Neuron (in vitro differentiated cells): ENCODE measurements at regions not wholly inside any gene's neighbourhood (a gene's known extent, or its start where the extent isn't known, plus 50 kb on each side); places are given as distances from the start of the nearest gene placed in this dataset.

Experiments used
- H2AFZ ChIP-seq: one replicate; pipeline ENCODE4 v1.6.1; 2013; ENCODE audit warnings: low read depth, mild to moderate bottlenecking, inconsistent platforms, low read length, moderate library complexity
- H3K27me3 ChIP-seq: one replicate; pipeline ENCODE4 v1.6.1; 2013; ENCODE audit warnings: low read length; ENCODE audit not compliant: insufficient read depth
- H3K36me3 ChIP-seq: one replicate; pipeline ENCODE4 v1.6.1; 2013; ENCODE audit warnings: low read length; ENCODE audit not compliant: insufficient read depth
- H3K4me1 ChIP-seq: one replicate; pipeline ENCODE4 v1.6.1; 2013; ENCODE audit warnings: low read length; ENCODE audit not compliant: insufficient read depth
- H3K4me3 ChIP-seq: 2 replicates; pipeline ENCODE4 v1.5.1; 2013; ENCODE audit warnings: mild to moderate bottlenecking, low read length, moderate library complexity
- H3K9me3 ChIP-seq: one replicate; pipeline ENCODE4 v1.6.1; 2013; ENCODE audit warnings: low read length

DNA sequence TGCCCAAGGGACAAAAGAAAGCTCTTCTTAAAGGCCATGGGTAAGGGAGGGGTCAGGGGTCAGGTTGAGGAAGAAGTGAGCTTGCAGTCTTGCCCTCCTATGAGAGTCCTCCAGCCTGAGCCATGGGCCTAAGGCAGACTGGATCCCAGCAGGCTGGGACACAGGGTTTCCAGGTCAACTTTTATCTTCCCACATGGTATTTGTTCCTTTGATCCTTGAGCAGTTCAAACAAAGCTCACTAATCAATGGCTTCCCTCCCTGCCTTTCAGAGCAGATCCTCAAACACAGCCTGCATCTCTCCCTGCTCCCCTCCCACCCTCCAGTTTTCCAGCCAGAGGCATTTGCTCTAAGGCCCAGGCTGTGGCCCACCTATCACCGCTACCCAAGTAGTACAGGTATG lies 589.3 kb downstream of the INSC start:
- Histone ChIP-seq H3K36me3 (no peaks in the 10 kb centered on the region), H3K27me3 (no peaks in the 10 kb centered on the region), H2AFZ (no peak overlapping the region), H3K4me3 (no peak overlapping the region), H3K4me1 (no peaks in the 10 kb centered on the region), H3K9me3 (no peaks in the 10 kb centered on the region)

DNA sequence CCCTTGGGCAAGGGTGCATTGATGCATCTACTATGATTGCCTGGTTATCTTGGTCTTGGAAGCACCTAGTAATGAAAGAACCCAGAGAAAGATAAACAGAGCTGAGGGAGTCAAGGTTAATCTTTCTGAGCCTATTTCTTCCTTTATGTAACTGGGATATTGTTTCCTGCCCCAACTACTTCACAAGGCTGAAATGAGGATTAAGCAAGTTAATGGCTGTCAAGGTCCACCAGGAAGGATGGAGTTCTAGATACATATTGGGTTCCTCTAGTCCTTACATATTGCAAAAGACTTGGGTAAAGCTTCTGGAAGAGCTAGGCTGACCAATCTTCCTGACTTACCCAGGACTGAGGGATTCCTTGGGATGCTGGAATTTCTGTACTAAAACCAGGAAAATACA lies 589.8 kb downstream of the INSC start:
- Histone ChIP-seq H3K9me3 (no peaks in the 10 kb centered on the region), H2AFZ (no peak overlapping the region), H3K36me3 (no peaks in the 10 kb centered on the region), H3K4me3 (no peak overlapping the region), H3K4me1 (no peaks in the 10 kb centered on the region), H3K27me3 (no peaks in the 10 kb centered on the region)

DNA sequence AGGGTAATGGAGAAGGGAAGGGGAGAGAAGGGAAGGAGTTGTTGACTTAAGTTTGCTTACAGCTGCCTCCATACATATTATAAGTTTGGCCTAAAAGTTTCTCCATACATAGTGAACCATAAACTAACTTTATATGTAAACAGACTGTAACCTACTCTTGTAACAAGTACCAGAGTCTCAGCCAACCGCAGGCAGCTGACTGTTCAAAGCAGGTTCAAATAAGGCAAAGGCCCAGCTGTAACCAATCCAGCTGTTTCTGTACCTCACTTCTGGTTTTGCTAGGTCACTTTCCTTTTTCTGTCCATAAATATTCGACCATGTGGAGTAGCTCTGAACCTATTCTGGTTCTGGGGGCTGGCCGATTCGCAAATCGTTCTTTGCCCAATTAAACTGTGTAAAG lies 591.2 kb downstream of the INSC start:
- Histone ChIP-seq H3K4me3 (no peak overlapping the region), H3K27me3 (no peaks in the 10 kb centered on the region), H2AFZ (no peak overlapping the region), H3K4me1 (no peaks in the 10 kb centered on the region), H3K9me3 (no peaks in the 10 kb centered on the region), H3K36me3 (no peaks in the 10 kb centered on the region)

DNA sequence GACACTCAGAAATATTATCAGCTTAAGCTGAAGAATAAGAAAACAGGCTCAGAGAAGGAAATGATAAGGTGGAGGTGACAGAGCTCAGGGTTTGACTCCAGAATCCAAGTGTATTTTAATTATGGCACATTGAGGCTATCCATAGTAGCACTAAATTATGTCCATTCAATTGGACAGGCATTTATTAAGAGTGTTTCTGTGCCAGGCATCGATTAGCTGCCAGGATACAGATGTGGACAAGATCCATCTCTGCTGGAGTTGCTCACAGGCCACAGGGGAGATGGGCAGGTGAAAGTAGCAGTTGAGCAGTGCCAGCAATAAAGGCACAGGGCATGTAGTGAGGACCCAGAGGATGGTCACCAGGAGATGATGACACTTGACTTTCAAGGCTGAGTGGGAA lies 592.5 kb downstream of the INSC start:
- Histone ChIP-seq H3K9me3 (no peaks in the 10 kb centered on the region), H3K4me1 (no peaks in the 10 kb centered on the region), H2AFZ (no peak overlapping the region), H3K27me3 (no peaks in the 10 kb centered on the region), H3K36me3 (no peaks in the 10 kb centered on the region), H3K4me3 (no peak overlapping the region)

DNA sequence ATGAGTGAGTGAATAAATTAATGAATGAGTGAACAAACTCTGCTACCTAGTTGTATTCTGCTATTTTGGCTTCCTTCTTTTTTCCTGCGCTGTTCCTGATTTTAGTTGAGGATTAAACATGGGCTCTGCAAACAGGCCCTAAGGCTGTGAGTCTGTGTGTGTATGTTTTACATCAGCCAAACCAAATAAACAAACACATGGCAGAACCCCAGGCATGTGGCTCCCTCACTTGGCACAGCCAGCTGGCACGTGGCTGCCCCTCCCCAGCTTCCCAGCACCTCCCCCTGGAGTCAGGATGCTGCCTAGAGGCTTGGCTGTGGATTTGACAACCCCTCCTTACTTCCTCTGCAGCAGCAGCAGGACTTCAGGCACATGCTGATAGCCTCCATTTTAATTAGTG lies 593.2 kb downstream of the INSC start:
- Histone ChIP-seq H3K27me3 (no peaks in the 10 kb centered on the region), H3K4me1 (no peaks in the 10 kb centered on the region), H2AFZ (no peak overlapping the region), H3K36me3 (no peaks in the 10 kb centered on the region), H3K9me3 (no peaks in the 10 kb centered on the region), H3K4me3 (no peak overlapping the region)

- Histone ChIP-seq H3K9me3 (no peaks in the 10 kb centered on the region), H3K4me3 (no peak overlapping the region), H3K27me3 (no peaks in the 10 kb centered on the region), H2AFZ (no peak overlapping the region), H3K4me1 (no peaks in the 10 kb centered on the region), H3K36me3 (no peaks in the 10 kb centered on the region)
Measured at GRCh38 chr11:15710580-15711275, 596.0 kb downstream of the INSC start.

- Histone ChIP-seq H3K27me3 (no peaks in the 10 kb centered on the region), H3K36me3 (no peaks in the 10 kb centered on the region), H3K4me1 (no peaks in the 10 kb centered on the region), H3K4me3 (no peak overlapping the region), H3K9me3 (no peaks in the 10 kb centered on the region), H2AFZ (no peak overlapping the region)
Measured at GRCh38 chr11:15711311-15711710, 596.6 kb downstream of the INSC start.

DNA sequence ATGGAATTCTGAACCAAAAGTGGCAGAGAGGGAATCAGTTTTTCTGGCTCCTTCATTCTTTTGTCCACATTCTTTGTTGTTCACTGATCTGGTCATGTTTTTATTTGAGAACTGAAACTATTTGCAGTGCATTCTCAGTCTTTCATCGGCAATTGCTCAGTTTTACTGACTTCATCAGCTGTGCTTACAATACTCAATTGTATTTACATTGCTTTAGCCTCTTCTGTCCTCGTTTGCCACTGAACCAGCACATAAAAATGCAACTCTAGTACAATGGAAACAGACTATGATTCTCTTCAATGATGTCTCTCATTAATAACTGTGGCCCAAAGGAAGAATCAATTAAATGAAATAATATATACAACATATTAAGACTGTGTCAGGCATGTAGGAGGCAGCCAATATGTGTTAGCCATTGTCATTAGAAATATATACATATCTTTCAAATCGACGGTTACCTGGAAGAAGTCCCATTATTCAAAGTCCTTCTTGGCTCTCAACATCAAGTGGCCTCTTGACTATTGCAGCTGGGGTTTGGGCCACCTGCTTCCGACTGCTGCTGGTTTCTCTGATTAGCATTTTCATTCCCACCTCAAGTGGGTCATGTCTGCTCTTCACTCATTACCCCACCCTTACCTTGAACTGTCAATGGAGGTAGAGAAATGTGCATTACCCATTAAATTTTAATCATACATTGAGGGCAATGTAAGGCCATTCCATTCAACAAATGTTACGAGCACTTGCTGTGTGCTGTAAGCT lies 600.1 kb downstream of the INSC start:
- no peak overlapping the region for H3K4me3 ChIP-seq
- H3K9me3 ChIP-seq: no peaks in the 10 kb centered on the region
- no peaks in the 10 kb centered on the region for H3K27me3 ChIP-seq
- H3K4me1 ChIP-seq: no peaks in the 10 kb centered on the region
- no peaks in the 10 kb centered on the region for H3K36me3 ChIP-seq
- no peak overlapping the region for H2AFZ ChIP-seq

DNA sequence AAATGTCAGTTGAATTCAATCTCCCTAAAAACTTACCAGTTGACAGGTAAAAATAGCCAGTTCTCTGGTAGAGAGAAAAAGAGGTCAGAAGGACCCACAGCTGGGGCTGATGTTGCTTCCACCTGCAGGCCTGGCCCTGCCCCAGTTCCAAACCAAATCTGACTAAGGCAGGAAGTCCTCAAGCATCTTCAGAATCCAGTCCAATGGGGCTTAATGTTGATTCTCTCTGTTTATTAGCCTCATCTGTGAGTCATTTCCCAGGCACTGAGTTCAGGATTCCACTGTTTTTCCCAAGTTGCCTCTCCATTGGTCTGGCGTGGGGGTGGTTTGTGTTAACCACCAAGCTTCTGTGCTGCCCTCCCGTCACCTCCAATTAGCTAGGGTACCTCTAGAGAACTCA lies 601.8 kb downstream of the INSC start:
- Histone ChIP-seq H3K4me1 (no peaks in the 10 kb centered on the region), H3K9me3 (no peaks in the 10 kb centered on the region), H3K4me3 (no peak overlapping the region)

DNA sequence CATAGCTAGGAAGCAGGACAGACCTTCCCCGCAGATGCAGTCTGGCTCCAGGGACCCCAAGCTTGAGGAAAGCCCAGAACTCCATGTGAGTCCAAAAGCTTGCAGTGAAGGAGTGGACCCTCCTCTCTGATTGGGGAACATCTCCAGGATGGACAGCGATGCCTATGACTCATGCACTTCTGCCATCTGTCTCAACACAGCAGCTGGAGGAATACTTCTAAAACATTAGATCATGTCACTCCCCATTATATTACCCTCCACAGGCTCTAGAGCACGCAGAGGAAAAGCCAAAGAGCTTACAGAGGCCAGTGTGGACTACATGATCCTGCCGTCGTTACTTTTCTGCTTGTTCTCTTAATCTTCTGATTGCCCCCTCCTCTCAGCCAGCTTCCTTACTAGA lies 605.7 kb downstream of the INSC start:
- Histone ChIP-seq H3K4me3 (no peak overlapping the region), H3K4me1 (no peaks in the 10 kb centered on the region), H3K27me3 (no peaks in the 10 kb centered on the region), H2AFZ (no peak overlapping the region), H3K9me3 (no peaks in the 10 kb centered on the region), H3K36me3 (no peaks in the 10 kb centered on the region)

More for the DNA sequence above, 601.8 kb downstream of the INSC start:
- H3K36me3 ChIP-seq: no peaks in the 10 kb centered on the region
- no peaks in the 10 kb centered on the region for H3K27me3 ChIP-seq
- no peak overlapping the region for H2AFZ ChIP-seq

- H3K4me1 ChIP-seq: no peaks in the 10 kb centered on the region
- no peak overlapping the region for H2AFZ ChIP-seq
- no peaks in the 10 kb centered on the region for H3K36me3 ChIP-seq
- no peaks in the 10 kb centered on the region for H3K9me3 ChIP-seq
- H3K4me3 ChIP-seq: no peak overlapping the region
- H3K27me3 ChIP-seq: no peaks in the 10 kb centered on the region
Measured at GRCh38 chr11:15723966-15724365, 609.2 kb downstream of the INSC start.

DNA sequence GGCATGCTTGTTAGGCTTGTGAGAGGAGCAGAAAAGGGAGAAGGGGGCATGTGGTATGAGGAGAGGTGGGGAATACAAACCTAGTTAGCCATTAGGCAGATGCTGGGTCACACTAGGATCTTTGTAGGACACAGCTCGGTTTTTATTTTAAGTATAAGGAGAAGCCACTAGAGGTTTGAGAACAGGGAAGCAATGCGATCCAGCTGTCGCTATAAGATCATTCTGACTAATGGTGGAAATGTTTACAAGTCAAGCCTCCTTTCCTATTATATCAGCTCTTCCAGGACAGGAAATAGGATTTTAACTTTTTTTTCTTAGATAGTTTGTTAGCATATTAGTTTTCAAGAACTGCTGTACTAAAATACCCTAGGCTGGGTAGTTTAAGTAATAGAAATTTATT lies 609.9 kb downstream of the INSC start:
- Histone ChIP-seq H3K4me1 (no peaks in the 10 kb centered on the region), H3K9me3 (no peaks in the 10 kb centered on the region), H2AFZ (no peak overlapping the region), H3K36me3 (no peaks in the 10 kb centered on the region), H3K4me3 (no peak overlapping the region), H3K27me3 (no peaks in the 10 kb centered on the region)

DNA sequence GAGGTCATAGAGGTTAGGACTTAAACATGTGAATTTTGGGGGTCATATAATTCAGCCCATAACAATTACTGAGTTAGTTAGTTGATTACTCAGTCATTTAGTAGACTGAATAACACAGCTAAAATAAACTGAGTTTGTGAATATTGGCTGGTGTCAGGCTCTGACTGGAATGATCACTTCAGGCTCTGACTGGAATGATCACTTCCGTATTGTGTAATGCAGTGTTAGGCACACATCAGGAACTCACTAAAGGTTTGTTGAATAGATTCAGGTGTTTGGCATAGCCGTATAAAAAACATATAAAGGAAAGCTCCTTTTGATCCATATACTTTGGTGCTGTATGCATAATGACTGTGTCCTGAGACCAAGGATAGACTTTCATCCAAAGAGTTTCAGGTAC lies 610.5 kb downstream of the INSC start:
- Histone ChIP-seq H3K4me1 (no peaks in the 10 kb centered on the region), H3K4me3 (no peak overlapping the region), H3K9me3 (no peaks in the 10 kb centered on the region), H3K36me3 (no peaks in the 10 kb centered on the region), H3K27me3 (no peaks in the 10 kb centered on the region), H2AFZ (no peak overlapping the region)
